ENCODE measurements at regions not wholly inside any gene's neighbourhood (a gene's known extent, or its start where the extent isn't known, plus 50 kb on each side); places are given as distances from the start of the nearest gene placed in this dataset.
"Not testable (repeated sequence)": the region's sequence is repeated elsewhere in the genome, so short reads cannot be mapped to it uniquely, and the experiment has no call there.

DNA sequence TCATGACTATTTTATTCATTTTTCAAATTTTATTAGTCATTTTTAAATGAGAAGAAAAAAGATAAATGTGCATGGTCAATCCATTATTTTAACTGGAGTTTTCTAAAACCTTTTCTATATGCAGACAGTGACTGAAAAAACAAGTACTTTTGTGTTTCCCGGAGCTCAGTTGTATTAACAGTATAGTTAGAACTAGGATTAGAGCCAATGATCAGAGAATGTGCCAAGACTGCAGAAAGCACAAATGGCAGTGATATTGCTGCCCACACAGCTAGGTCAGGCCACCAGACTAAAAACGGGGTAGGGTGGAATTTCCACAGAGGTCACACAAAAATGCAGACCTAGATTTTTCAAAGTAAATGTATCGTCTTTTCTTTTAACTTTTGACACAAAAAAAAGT is 163.1 kb upstream of the GRIK3 start:
- no peak for DNase-seq (ENCODE audit: low spot score in 2 of 2)
- Histone ChIP-seq H3K36me3 (no peaks in the 10 kb centered on the region), H3K27me3 (no peaks in the 10 kb centered on the region), H3K4me3 (no peak overlapping the region), H3K9me3 (peaks cover 9% of the 10 kb centered on the region), H3K4me1 (no peaks in the 10 kb centered on the region), H3K27ac (no peak overlapping the region)
- no peak for TF ChIP-seq POLR2AphosphoS5 (IDR thresholded peaks at IDR 0.05)
- TF ChIP-seq POLR2A (IDR thresholded peaks at IDR 0.05) = no peak
- TF ChIP-seq, protein P1, sequence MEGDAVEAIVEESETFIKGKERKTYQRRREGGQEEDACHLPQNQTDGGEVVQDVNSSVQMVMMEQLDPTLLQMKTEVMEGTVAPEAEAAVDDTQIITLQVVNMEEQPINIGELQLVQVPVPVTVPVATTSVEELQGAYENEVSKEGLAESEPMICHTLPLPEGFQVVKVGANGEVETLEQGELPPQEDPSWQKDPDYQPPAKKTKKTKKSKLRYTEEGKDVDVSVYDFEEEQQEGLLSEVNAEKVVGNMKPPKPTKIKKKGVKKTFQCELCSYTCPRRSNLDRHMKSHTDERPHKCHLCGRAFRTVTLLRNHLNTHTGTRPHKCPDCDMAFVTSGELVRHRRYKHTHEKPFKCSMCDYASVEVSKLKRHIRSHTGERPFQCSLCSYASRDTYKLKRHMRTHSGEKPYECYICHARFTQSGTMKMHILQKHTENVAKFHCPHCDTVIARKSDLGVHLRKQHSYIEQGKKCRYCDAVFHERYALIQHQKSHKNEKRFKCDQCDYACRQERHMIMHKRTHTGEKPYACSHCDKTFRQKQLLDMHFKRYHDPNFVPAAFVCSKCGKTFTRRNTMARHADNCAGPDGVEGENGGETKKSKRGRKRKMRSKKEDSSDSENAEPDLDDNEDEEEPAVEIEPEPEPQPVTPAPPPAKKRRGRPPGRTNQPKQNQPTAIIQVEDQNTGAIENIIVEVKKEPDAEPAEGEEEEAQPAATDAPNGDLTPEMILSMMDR (IDR thresholded peaks at IDR 0.05) = no peak
- 49% methylated on average over 3 of the region's 3 CpGs for WGBS

DNA sequence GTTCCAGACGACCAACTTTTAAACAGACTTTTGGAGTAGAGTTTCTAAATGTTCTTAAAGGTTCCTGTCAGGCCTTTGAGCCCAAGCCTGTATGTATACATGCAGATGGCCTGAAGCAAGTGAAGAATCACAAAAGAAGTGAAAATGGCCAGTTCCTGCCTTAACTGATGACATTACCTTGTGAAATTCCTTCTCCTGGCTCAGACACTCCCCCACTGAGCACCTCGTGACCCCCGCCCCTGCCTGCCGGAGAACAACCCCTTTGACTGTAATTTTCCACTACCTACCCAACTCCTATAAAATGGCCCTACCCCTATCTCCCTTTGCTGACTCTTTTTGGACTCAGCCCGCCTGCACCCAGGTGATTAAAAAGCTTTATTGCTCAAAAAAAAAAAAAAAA is 180.0 kb upstream of the GRIK3 start:
- DNase-seq (ENCODE audit: low spot score in 2 of 2); H3K4me1 ChIP-seq; H3K27ac ChIP-seq; H3K9me3 ChIP-seq; H3K36me3 ChIP-seq; H3K4me3 ChIP-seq; H3K27me3 ChIP-seq: not testable (repeated sequence)
- WGBS = 44% methylated on average over 5 of the region's 5 CpGs

DNA sequence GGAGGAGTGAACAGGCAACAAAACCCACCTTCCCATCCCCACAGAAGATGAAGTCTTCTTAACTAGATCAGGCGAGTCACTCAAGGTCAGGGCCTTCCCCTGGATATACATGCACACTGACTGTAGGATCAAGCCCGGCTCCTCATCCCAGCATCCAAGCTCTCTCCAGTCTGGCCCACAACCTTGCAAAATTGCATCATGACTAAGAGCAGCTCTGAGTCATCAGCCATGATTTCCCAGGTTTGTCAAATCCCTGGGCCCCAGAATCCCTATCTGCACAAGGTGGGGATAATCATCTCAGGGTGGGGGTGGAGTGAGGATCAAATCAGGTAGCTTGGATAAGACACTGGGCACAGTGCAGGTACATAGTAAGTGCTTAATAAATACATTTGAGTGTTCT is 199.3 kb upstream of the GRIK3 start:
- Histone ChIP-seq H3K27ac (no peak overlapping the region), H3K9me3 (no peaks in the 10 kb centered on the region), H3K36me3 (no peaks in the 10 kb centered on the region), H3K4me3 (no peak overlapping the region), H3K4me1 (no peaks in the 10 kb centered on the region), H3K27me3 (peaks cover 11% of the 10 kb centered on the region)
- TF ChIP-seq POLR2AphosphoS5 (IDR thresholded peaks at IDR 0.05) (no peak), POLR2A (IDR thresholded peaks at IDR 0.05) (no peak), EP300 (IDR thresholded peaks at IDR 0.05) (no peak)
- TF ChIP-seq, protein P1 (IDR thresholded peaks at IDR 0.05) = no peak
- 70% methylated on average over 2 of the region's 2 CpGs for WGBS
- DNase-seq (ENCODE audit: low spot score in 2 of 2) = no peak

DNA sequence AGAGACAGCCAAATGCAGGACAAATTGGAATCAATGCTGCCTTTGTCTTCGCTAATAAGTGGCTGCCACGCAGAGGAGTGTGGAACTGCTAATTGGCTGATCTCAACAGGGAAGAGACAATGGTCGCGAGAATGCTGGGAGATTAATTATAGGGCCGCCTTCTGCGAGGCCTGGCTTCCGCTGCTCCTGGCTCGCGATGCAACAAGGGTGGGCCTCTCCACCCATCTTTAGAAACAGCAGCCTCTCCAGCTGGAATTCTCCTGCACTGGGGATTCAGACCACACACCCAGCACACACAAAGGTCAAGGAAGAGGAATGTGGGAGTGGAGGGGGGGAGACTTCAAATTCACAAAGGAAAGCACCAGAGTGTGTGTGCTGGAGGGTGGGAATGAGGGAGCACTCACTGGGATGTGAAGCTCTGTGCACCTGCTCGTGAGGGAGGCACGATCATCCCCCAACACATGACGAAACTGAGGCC is 200.7 kb upstream of the GRIK3 start:
- no peak overlapping the region for H3K27ac ChIP-seq
- H3K9me3 ChIP-seq = no peaks in the 10 kb centered on the region
- H3K27me3 ChIP-seq = peaks cover 20% of the 10 kb centered on the region
- 27% methylated on average over 12 of the region's 12 CpGs for WGBS
- no peak overlapping the region for H3K4me3 ChIP-seq
- TF ChIP-seq POLR2A (IDR thresholded peaks at IDR 0.05) = no peak
- no peak for TF ChIP-seq EP300 (IDR thresholded peaks at IDR 0.05)
- TF ChIP-seq, protein P1 (IDR thresholded peaks at IDR 0.05) = no peak
- TF ChIP-seq POLR2AphosphoS5 (IDR thresholded peaks at IDR 0.05) = no peak
- DNase-seq (ENCODE audit: low spot score in 2 of 2) = no peak
- H3K36me3 ChIP-seq = no peaks in the 10 kb centered on the region
- H3K4me1 ChIP-seq = no peaks in the 10 kb centered on the region

DNA sequence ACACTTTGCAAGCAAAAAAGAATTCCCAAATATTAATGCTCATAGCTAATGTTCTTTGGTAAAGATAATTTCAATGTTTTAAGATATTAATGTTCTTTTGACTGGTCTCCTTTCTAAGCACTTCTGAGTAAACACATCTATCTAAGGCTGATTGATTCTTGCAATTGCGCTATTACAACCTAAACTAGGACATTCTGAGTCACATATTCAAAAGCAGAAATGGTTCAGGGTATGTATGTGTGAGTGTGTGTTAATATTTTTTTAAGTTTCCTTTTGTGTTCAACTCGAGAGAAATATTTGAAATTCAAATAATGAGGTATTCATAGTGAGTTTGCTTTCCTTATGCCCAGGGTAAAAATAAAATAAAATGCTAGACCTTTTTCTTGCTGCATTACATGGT is 203.6 kb upstream of the GRIK3 start:
- Histone ChIP-seq H3K36me3 (no peaks in the 10 kb centered on the region), H3K4me1 (no peaks in the 10 kb centered on the region), H3K9me3 (no peaks in the 10 kb centered on the region), H3K4me3 (no peak overlapping the region), H3K27me3 (peaks cover 31% of the 10 kb centered on the region), H3K27ac (no peak overlapping the region)
- DNase-seq (ENCODE audit: low spot score in 2 of 2) = no peak
- WGBS = 51% methylated on average over 2 of the region's 2 CpGs
- TF ChIP-seq POLR2A (IDR thresholded peaks at IDR 0.05) (no peak), POLR2AphosphoS5 (IDR thresholded peaks at IDR 0.05) (no peak), EP300 (IDR thresholded peaks at IDR 0.05) (no peak)
- TF ChIP-seq, protein P1 (IDR thresholded peaks at IDR 0.05) = no peak
